Ammon's horn (tissue), 1 donor: ENCODE measurements at regions not wholly inside any gene's neighbourhood (a gene's known extent, or its start where the extent isn't known, plus 50 kb on each side); places are given as distances from the start of the nearest gene placed in this dataset.

Experiments used
- DNase-seq: peaks from one replicate; pipeline ENCODE4 v3.0.0-alpha.2; 2016; ENCODE audit warnings: low spot score

GRCh38 chr18:46321955-46322354, 217.8 kb downstream of the HAUS1 start:
- no peak for DNase-seq

GRCh38 chr18:46322411-46322891, 218.3 kb downstream of the HAUS1 start:
- no peak for DNase-seq

- DNase-seq = no peak
Observed at GRCh38 chr18:46322941-46323340, 218.8 kb downstream of the HAUS1 start.

- peak; percentile 64 for DNase-seq
Observed at GRCh38 chr18:46324087-46324955, 220.1 kb downstream of the HAUS1 start.

GRCh38 chr18:46325895-46326294, 221.7 kb downstream of the HAUS1 start:
- no peak for DNase-seq

GRCh38 chr18:46329736-46330246, 225.6 kb downstream of the HAUS1 start:
- DNase-seq = no peak

- DNase-seq = no peak
Observed at GRCh38 chr18:46331316-46331715, 227.1 kb downstream of the HAUS1 start.

- DNase-seq = no peak
Observed at GRCh38 chr18:46332286-46332801, 228.2 kb downstream of the HAUS1 start.

GRCh38 chr18:46332921-46333341, 228.7 kb downstream of the HAUS1 start:
- peak; percentile 21 for DNase-seq

GRCh38 chr18:46333431-46334135, 229.4 kb downstream of the HAUS1 start:
- peak; percentile 56 for DNase-seq

- DNase-seq = no peak
Observed at GRCh38 chr18:46334868-46335281, 230.7 kb downstream of the HAUS1 start.

GRCh38 chr18:46335534-46336101, 231.4 kb downstream of the HAUS1 start:
- DNase-seq = no peak

GRCh38 chr18:46336278-46337111, 232.3 kb downstream of the HAUS1 start:
- DNase-seq = no peak

- DNase-seq = no peak
Observed at GRCh38 chr18:46337271-46337670, 233.1 kb downstream of the HAUS1 start.

GRCh38 chr18:46338205-46338604, 234.0 kb downstream of the HAUS1 start:
- no peak for DNase-seq

- DNase-seq = no peak
Observed at GRCh38 chr18:46338766-46339165, 234.6 kb downstream of the HAUS1 start.

GRCh38 chr18:46340716-46341115, 236.5 kb downstream of the HAUS1 start:
- no peak for DNase-seq

- no peak for DNase-seq
Observed at GRCh38 chr18:46341986-46342525, 237.9 kb downstream of the HAUS1 start.

- DNase-seq = no peak
Observed at GRCh38 chr18:46343456-46343855, 239.3 kb downstream of the HAUS1 start.

GRCh38 chr18:46343931-46344372, 239.8 kb downstream of the HAUS1 start:
- no peak for DNase-seq
